NCI-H2227 (cell line): ENCODE measurements at regions not wholly inside any gene's neighbourhood (a gene's known extent, or its start where the extent isn't known, plus 50 kb on each side); places are given as distances from the start of the nearest gene placed in this dataset.

Source experiments
- DNase-seq: peaks from one replicate; lab custom pipeline; 2025; ENCODE audit not compliant: unreplicated experiment; lab: John Stamatoyannopoulos, UW

- DNase-seq: no peak
Measured at GRCh38 chr20:1720845-1721475, 63.4 kb upstream of the SIRPG start.

DNA sequence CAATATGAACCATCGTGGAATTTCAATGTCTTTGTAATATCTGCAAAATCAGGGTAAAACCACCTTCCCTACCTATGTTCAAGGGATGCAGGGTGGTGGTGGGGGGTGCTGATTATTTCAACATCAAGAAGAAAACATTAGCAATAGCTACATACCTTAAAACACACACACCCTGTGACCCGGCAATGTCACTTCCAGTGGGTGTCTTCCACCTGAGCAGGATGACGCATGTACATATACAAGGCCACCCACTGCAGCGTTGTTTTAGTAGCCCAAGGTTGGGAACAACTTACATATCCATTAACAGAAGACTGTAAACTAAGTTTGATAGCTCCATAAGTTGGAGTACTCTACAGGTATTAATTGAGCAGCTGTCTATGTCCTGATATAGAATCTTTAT, 62.6 kb upstream of the SIRPG start:
- DNase-seq: no peak

DNA sequence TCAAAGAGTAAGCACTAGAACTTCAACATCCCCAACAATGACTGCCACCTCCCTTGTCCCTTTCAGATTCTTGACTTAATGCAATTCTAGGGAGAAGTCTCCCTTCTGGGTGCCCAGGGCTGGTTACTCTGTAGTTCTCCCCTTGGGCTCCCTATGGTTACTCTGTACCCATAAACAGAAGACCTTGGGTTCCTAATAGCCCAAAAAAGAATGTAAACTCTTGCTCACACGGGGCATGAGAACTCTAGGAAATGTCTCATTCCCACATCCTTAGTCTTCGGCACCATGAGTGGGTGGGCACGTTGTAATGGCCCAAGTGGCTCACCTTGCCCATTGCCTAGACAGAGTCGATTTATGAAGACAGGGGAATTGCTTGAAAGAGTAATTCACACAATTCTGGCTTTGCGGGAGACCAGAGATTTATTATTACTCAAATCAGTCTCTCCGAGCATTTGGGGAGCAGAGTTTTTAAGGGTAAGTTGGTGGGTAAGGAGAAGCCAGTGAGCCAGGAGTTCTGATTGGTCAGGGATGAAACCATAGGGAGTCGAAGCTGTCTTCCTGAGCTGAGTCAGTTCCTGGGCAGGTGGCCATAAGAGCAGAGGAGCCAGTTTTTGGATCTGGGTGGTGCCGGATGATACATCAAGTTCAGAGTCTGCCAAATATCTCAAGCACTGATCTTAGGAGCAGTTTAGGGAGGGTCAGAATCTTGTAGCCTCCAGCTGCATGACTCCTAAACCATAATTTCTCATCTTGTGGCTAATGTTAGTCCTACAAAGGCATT, 61.2 kb upstream of the SIRPG start:
- no peak for DNase-seq

- no peak for DNase-seq
Measured at GRCh38 chr20:1712634-1713624, 55.4 kb upstream of the SIRPG start.

GRCh38 chr20:1711826-1712601, 54.4 kb upstream of the SIRPG start:
- DNase-seq: no peak

DNA sequence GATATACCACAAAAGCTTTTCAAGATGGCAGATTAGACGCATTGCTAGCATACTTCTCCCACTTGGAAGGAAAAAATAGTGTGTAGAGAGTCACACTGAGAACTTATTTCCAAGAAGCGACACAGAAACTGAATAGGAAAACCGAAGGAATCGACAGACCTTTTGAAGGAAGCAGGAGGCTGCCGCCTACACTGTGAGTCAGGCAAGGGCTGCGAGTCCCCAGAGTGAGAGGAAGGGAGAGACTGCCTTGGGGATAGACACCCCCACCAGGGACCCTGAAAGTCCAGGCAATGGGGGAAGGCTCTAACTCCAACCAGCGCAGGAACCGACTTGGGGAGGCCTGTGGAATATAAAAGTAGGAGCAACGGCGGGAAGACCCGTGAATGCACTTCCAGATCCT, 53.7 kb upstream of the SIRPG start:
- DNase-seq: no peak

GRCh38 chr20:1710484-1710883, 52.9 kb upstream of the SIRPG start:
- DNase-seq: no peak

DNA sequence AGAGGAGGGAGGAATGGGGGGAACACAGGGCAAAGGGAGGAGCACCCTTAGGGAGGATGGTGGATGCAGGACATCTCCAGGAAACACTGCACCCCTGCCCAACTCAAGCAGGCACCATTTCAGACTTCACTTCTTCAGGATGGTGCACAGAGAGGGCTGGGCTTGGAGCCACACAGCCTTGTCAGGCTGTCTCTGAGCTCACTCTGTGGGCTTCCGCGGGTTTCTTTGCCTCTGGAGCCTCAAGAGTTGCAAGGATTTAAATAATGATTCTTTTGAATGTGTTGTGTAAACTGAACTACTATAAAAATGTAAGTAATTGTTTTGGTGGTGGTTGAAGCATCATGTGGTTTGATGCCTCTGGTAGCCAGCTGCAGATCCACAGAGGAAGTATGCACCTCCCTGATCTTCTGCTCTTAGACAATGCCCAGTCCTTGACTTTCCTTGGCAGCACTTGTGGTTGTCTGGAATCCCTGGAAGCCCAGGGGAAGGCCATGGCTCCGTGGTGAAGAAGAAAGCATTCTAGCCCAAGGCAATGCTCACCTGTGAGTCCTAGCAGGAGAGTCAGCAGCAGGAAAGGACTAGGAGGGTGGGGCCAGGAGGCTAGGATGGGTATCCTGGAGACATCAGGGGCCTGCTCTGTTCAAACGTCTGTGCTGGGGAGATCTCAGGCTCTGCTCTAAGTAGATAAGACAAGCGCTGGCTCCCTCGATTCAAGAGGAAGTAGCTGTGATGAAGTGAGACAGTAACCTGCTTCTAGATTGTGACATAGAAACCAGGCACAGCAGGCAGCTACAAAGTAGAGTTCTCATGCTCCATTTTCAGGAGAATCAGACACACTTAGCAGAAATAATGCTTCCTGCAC, 50.2 kb upstream of the SIRPG start:
- DNase-seq: no peak
